ENCODE measurements at regions not wholly inside any gene's neighbourhood (a gene's known extent, or its start where the extent isn't known, plus 50 kb on each side); places are given as distances from the start of the nearest gene placed in this dataset.
A peak's percentile ranks its signal among the peaks of the same experiment; 100 is the strongest.

GRCh38 chrX:131827935-131828334 is 195.2 kb upstream of the STK26 start:
- no peaks in the 10 kb centered on the region for H3K9me3 ChIP-seq (ENCODE audit: control insufficient read depth in 4 of 4, low read length in 3 of 4)
- H3K27me3 ChIP-seq (ENCODE audit: control insufficient read depth in 4 of 4, insufficient read depth in 4 of 4, low read length in 3 of 4): peaks cover 0 to 4% (median 0%) of the 10 kb centered on the region in 4 donors
- H3K4me3 ChIP-seq (ENCODE audit: low read depth in 1 of 3, low read length in 3 of 3): no peak overlapping the region
- H3K36me3 ChIP-seq (ENCODE audit: control insufficient read depth in 4 of 4, insufficient read depth in 3 of 4, low read depth in 1 of 4, low read length in 3 of 4): no peaks in the 10 kb centered on the region
- TF ChIP-seq, protein P1, sequence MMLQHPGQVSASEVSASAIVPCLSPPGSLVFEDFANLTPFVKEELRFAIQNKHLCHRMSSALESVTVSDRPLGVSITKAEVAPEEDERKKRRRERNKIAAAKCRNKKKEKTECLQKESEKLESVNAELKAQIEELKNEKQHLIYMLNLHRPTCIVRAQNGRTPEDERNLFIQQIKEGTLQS (IDR thresholded peaks at IDR 0.05): no peak
- TF ChIP-seq RAD21 (IDR thresholded peaks at IDR 0.05): peak; percentile 9 to 67
- peaks cover 0 to 11% (median 4%) of the 10 kb centered on the region in 4 donors for H3K4me1 ChIP-seq (ENCODE audit: control insufficient read depth in 4 of 4, insufficient read depth in 4 of 4, low read length in 3 of 4)
- no peak overlapping the region for H3K9ac ChIP-seq (ENCODE audit: low read depth in 1 of 2, low read length in 2 of 2)
- 73% methylated on average over 2 of the region's 2 CpGs for WGBS
- no peak overlapping the region for H3K27ac ChIP-seq (ENCODE audit: low read depth in 1 of 2, low read length in 2 of 2)
- no peak for DNase-seq (ENCODE audit: low spot score)

DNA sequence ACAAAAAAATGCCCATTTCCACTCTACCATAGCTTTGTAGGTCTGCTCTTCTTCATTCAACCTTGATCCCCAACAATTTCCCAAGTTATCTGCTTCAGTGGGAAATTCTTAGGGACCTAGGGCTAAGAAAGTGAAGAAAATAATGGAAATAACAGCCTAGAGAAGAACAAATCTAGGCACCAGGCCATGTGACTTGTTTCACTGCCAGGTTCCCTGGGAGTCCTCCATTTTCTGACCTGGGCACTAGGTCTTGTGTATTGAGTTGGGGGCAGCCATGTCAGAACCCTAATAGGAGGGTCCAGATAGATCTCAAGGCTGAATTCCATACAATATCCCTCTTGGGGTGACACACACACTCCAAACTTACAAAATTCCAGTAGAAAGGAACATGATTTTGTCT is 194.6 kb upstream of the STK26 start:
- no peak for DNase-seq (ENCODE audit: low spot score)
- Histone ChIP-seq H3K9ac (ENCODE audit: low read depth in 1 of 2, low read length in 2 of 2) (no peak overlapping the region), H3K27ac (ENCODE audit: low read depth in 1 of 2, low read length in 2 of 2) (no peak overlapping the region), H3K4me1 (ENCODE audit: control insufficient read depth in 4 of 4, insufficient read depth in 4 of 4, low read length in 3 of 4) (peaks cover 0 to 11% (median 3%) of the 10 kb centered on the region in 4 donors), H3K36me3 (ENCODE audit: control insufficient read depth in 4 of 4, insufficient read depth in 3 of 4, low read depth in 1 of 4, low read length in 3 of 4) (no peaks in the 10 kb centered on the region), H3K4me3 (ENCODE audit: low read depth in 1 of 3, low read length in 3 of 3) (no peak overlapping the region), H3K27me3 (ENCODE audit: control insufficient read depth in 4 of 4, insufficient read depth in 4 of 4, low read length in 3 of 4) (peaks cover 0 to 4% (median 0%) of the 10 kb centered on the region in 4 donors), H3K9me3 (ENCODE audit: control insufficient read depth in 4 of 4, low read length in 3 of 4) (no peaks in the 10 kb centered on the region)
- TF ChIP-seq GABPA (IDR thresholded peaks at IDR 0.05 in 1 of 2, conservative IDR thresholded peaks at IDR 0.05 in 1 of 2): no peak
- no peak for TF ChIP-seq REST (IDR thresholded peaks at IDR 0.05)
- no peak for TF ChIP-seq HNF4G (IDR thresholded peaks at IDR 0.05)
- no peak for TF ChIP-seq EGR1 (IDR thresholded peaks at IDR 0.05; ENCODE audit: low read depth in 2 of 2)
- TF ChIP-seq, protein P1 (IDR thresholded peaks at IDR 0.05): no peak
- no peak for TF ChIP-seq FOXA1 (IDR thresholded peaks at IDR 0.05)
- TF ChIP-seq RXRA (IDR thresholded peaks at IDR 0.05): no peak
- TF ChIP-seq, protein P2, sequence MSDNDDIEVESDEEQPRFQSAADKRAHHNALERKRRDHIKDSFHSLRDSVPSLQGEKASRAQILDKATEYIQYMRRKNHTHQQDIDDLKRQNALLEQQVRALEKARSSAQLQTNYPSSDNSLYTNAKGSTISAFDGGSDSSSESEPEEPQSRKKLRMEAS (IDR thresholded peaks at IDR 0.05): no peak
- no peak for TF ChIP-seq YY1 (IDR thresholded peaks at IDR 0.05)
- TF ChIP-seq JUND (IDR thresholded peaks at IDR 0.05): no peak
- TF ChIP-seq FOXA2 (IDR thresholded peaks at IDR 0.05): no peak
- TF ChIP-seq SP1 (IDR thresholded peaks at IDR 0.05): no peak
- TF ChIP-seq, protein P3, sequence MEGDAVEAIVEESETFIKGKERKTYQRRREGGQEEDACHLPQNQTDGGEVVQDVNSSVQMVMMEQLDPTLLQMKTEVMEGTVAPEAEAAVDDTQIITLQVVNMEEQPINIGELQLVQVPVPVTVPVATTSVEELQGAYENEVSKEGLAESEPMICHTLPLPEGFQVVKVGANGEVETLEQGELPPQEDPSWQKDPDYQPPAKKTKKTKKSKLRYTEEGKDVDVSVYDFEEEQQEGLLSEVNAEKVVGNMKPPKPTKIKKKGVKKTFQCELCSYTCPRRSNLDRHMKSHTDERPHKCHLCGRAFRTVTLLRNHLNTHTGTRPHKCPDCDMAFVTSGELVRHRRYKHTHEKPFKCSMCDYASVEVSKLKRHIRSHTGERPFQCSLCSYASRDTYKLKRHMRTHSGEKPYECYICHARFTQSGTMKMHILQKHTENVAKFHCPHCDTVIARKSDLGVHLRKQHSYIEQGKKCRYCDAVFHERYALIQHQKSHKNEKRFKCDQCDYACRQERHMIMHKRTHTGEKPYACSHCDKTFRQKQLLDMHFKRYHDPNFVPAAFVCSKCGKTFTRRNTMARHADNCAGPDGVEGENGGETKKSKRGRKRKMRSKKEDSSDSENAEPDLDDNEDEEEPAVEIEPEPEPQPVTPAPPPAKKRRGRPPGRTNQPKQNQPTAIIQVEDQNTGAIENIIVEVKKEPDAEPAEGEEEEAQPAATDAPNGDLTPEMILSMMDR (IDR thresholded peaks at IDR 0.05; ENCODE audit: low read depth, low read length, missing input control): no peak
- TF ChIP-seq, protein P4, sequence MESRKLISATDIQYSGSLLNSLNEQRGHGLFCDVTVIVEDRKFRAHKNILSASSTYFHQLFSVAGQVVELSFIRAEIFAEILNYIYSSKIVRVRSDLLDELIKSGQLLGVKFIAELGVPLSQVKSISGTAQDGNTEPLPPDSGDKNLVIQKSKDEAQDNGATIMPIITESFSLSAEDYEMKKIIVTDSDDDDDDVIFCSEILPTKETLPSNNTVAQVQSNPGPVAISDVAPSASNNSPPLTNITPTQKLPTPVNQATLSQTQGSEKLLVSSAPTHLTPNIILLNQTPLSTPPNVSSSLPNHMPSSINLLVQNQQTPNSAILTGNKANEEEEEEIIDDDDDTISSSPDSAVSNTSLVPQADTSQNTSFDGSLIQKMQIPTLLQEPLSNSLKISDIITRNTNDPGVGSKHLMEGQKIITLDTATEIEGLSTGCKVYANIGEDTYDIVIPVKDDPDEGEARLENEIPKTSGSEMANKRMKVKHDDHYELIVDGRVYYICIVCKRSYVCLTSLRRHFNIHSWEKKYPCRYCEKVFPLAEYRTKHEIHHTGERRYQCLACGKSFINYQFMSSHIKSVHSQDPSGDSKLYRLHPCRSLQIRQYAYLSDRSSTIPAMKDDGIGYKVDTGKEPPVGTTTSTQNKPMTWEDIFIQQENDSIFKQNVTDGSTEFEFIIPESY (IDR thresholded peaks at IDR 0.05): no peak
- TF ChIP-seq TAF1 (conservative IDR thresholded peaks at IDR 0.05): no peak
- no peak for TF ChIP-seq HNF4A (conservative IDR thresholded peaks at IDR 0.05)
- TF ChIP-seq NR2F2 (IDR thresholded peaks at IDR 0.05): no peak
- TF ChIP-seq RAD21 (IDR thresholded peaks at IDR 0.05): no peak

Measured in liver (tissue), 8 donors.